ENCODE measurements at regions not wholly inside any gene's neighbourhood (a gene's known extent, or its start where the extent isn't known, plus 50 kb on each side); places are given as distances from the start of the nearest gene placed in this dataset.

DNA sequence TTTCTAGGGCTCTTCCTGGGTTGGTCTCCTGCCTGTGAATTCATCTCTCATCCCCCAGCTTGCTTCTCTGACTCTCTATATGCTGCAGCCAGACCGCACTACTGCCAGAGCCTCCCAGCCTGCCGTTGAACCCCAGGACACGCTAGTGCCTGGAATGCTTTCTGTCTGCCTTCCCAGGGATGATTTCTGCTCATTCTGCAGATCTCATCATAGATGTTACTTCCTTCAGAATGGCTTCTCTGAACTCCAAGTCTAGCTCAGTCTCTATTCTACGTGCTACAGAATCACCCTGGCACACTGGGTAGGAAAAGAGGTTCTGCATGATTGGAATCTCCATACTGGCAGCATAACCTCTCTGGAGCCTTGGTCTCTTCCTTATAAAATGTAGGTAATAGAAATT, 94.8 kb upstream of the RAB12 start:
- TF ChIP-seq CTCF (IDR thresholded peaks at IDR 0.05): no peak
- Mint-ChIP-seq H3K27me3 (ENCODE audit: low read depth) (peaks cover 43% of the 10 kb centered on the region), H3K9me3 (ENCODE audit: low read depth) (no peaks in the 10 kb centered on the region), H3K36me3 (ENCODE audit: low read depth) (no peaks in the 10 kb centered on the region), H3K4me3 (ENCODE audit: unreplicated experiment) (no peak overlapping the region), H3K27ac (ENCODE audit: unreplicated experiment) (no peak overlapping the region), H3K4me1 (ENCODE audit: low read depth) (no peaks in the 10 kb centered on the region)
- DNase-seq (ENCODE audit: low spot score): no peak

GRCh38 chr18:8515142-8515865, 93.9 kb upstream of the RAB12 start:
- Mint-ChIP-seq H3K36me3 (ENCODE audit: low read depth) (peaks cover under 1% of the 10 kb centered on the region), H3K9me3 (ENCODE audit: low read depth) (peaks cover 4% of the 10 kb centered on the region), H3K4me1 (ENCODE audit: low read depth) (no peaks in the 10 kb centered on the region), H3K27ac (ENCODE audit: unreplicated experiment) (no peak overlapping the region), H3K27me3 (ENCODE audit: low read depth) (peaks cover 43% of the 10 kb centered on the region), H3K4me3 (ENCODE audit: unreplicated experiment) (no peak overlapping the region)
- no peak for TF ChIP-seq CTCF (IDR thresholded peaks at IDR 0.05)
- DNase-seq (ENCODE audit: low spot score): no peak

DNA sequence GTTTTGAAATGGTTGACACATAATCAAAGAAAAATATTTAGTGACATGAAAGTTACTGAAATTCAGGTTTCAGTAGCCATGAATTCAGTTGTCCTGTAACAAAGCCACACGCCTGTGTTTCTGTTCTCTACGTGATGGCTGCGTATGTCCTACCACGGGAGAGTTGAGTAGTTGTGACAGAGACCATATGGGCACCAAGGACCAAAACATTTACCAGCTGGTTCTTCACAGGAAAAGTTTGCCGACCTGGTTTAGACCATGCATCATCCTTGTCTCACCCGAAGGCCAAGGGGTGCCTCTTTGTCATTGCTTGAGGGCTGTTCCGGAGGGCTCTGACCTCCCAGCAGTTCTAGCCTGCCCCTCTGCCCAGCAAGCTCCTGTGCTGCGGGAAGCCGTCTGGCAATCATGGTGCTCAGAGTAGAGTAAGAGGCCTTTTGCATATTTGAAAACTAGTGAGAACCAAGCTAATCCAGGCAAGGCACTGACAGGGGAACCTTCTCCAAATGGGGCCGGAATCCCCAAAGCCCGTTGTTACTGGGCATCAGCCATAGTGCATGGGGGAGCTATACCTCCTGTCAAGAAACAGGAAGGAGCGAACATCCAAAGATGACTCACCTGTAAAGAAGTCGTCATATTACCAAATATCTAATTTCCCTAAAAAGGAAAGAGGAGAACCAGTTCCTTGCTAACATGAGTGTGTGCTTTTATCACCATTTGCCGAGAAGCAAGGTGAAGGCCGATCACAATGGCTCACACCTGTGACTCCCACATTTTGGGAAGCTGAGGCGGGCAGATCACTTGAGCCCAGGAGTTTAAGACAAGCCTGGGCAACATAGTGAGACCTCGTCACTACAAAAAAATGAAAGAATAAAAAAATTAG, 92.6 kb upstream of the RAB12 start:
- DNase-seq (ENCODE audit: low spot score): no peak
- Mint-ChIP-seq H3K36me3 (ENCODE audit: low read depth) (peaks cover 2% of the 10 kb centered on the region), H3K27me3 (ENCODE audit: low read depth) (peaks cover 44% of the 10 kb centered on the region), H3K9me3 (ENCODE audit: low read depth) (peaks cover 10% of the 10 kb centered on the region), H3K4me1 (ENCODE audit: low read depth) (no peaks in the 10 kb centered on the region), H3K4me3 (ENCODE audit: unreplicated experiment) (no peak overlapping the region), H3K27ac (ENCODE audit: unreplicated experiment) (no peak overlapping the region)
- no peak for TF ChIP-seq CTCF (IDR thresholded peaks at IDR 0.05)

DNA sequence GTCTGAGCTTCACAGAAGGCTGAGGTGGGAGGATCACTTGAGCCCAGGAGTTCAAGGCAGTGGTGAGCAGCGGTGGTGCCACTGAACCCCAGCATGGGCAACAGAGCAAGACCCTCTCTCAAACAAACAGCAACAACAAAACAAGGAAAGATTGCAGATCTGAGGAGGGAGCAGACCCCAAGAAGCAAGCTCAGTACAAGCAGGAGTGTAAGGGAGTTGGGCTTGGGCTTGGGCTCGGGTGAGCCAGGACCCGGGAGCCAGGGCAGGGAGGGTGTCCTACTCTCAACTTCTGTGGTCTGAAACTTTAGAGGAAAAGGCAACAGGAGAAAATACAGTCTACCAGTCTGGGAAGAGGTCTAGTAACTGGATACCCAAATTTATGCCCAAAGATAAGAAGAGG, 92.0 kb upstream of the RAB12 start:
- H3K4me1 Mint-ChIP-seq (ENCODE audit: low read depth): no peaks in the 10 kb centered on the region
- peaks cover 2% of the 10 kb centered on the region for H3K36me3 Mint-ChIP-seq (ENCODE audit: low read depth)
- H3K9me3 Mint-ChIP-seq (ENCODE audit: low read depth): peaks cover 10% of the 10 kb centered on the region
- no peak for DNase-seq (ENCODE audit: low spot score)
- H3K4me3 Mint-ChIP-seq (ENCODE audit: unreplicated experiment): no peak overlapping the region
- H3K27ac Mint-ChIP-seq (ENCODE audit: unreplicated experiment): no peak overlapping the region
- TF ChIP-seq CTCF (IDR thresholded peaks at IDR 0.05): no peak
- peaks cover 44% of the 10 kb centered on the region for H3K27me3 Mint-ChIP-seq (ENCODE audit: low read depth)

DNA sequence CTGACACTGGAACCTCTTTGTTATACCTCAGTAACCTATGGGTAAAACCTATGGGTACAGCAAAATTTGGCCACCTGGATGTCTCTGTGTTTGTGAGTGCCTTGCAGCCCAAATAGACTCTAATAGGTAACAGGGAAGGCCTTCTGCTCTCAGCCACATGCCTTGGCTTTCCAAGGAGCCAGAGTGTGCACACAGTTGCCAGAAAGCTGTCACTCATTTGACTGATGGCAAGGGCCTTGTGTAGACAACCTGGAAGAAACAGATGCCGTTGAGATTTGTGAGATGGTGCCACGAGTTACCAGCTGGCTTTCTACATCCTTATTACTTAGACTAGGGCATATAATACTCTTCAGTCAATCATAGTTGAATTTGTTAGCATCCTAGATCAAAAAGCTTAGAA, 90.1 kb upstream of the RAB12 start:
- Mint-ChIP-seq H3K4me1 (ENCODE audit: low read depth) (no peaks in the 10 kb centered on the region), H3K27ac (ENCODE audit: unreplicated experiment) (no peak overlapping the region), H3K4me3 (ENCODE audit: unreplicated experiment) (no peak overlapping the region), H3K9me3 (ENCODE audit: low read depth) (peaks cover 10% of the 10 kb centered on the region), H3K36me3 (ENCODE audit: low read depth) (peaks cover 2% of the 10 kb centered on the region), H3K27me3 (ENCODE audit: low read depth) (peaks cover 45% of the 10 kb centered on the region)
- no peak for TF ChIP-seq CTCF (IDR thresholded peaks at IDR 0.05)
- no peak for DNase-seq (ENCODE audit: low spot score)

Data from chondrocyte (in vitro differentiated cells).